HEK293 (cell line): ENCODE measurements at regions not wholly inside any gene's neighbourhood (a gene's known extent, or its start where the extent isn't known, plus 50 kb on each side); places are given as distances from the start of the nearest gene placed in this dataset.

Source experiments
- CTCF ChIA-PET: fragments of 350-600 bp; formaldehyde crosslinking; extraction: SDS; loops from one replicate; lab custom pipeline; 2021; ENCODE audit warnings: antibody characterized with exemption; lab: Yijun Ruan, JAX
- POLR2A ChIA-PET: fragments of 300-600 bp; formaldehyde crosslinking; extraction: SDS; loops from one replicate; lab custom pipeline; 2020; ENCODE audit warnings: antibody characterized with exemption, inconsistent platforms; lab: Yijun Ruan, JAX
- H3K27ac ChIP-seq: fragments of 200-500 bp; sonication (Bioruptor generic); 2 replicates; pipeline ENCODE4 v1.5.1; 2014; ENCODE audit warnings: low read depth, low read length, control low read depth, inconsistent platforms; ENCODE audit errors: extremely low read depth
- H3K36me3 ChIP-seq, 2 experiments: fragments of 200-500 bp in 1 of 2; sonication (Bioruptor generic) in 1 of 2; 1 replicate in 1 of 2; 2 replicates in 1 of 2; pipeline ENCODE4 v1.5.1; 2014 to 2017; ENCODE audit warnings: inconsistent platforms in 2 of 2, low read length in 2 of 2; ENCODE audit not compliant: control insufficient read depth in 2 of 2, insufficient read depth in 1 of 2
- H3K4me1 ChIP-seq: fragments of 200-500 bp; sonication (Bioruptor generic); 2 replicates; pipeline ENCODE4 v1.5.1; 2014; ENCODE audit warnings: mild to moderate bottlenecking, low read length, inconsistent platforms; ENCODE audit not compliant: control insufficient read depth, insufficient read depth
- H3K4me3 ChIP-seq: 2 replicates; pipeline ENCODE4 v1.5.1; 2011; ENCODE audit warnings: low read depth, mild to moderate bottlenecking, control low read depth, low read length, moderate library complexity
- H3K9me3 ChIP-seq: fragments of 200-500 bp; sonication (Bioruptor generic); 2 replicates; pipeline ENCODE4 v1.5.1; 2014; ENCODE audit warnings: low read depth, low read length, inconsistent platforms; ENCODE audit not compliant: control insufficient read depth, insufficient read depth
- BCL11B ChIP-seq: fragments of 450-650 bp; formaldehyde crosslinking; IDR thresholded peaks from 2 replicates; pipeline ENCODE4 v1.5.1; 2016; ENCODE audit warnings: low read depth, missing biosample characterization, missing genetic modification characterization
- EGR2 ChIP-seq: fragments of 450-650 bp; formaldehyde crosslinking; IDR thresholded peaks from 2 replicates; pipeline ENCODE4 v1.5.1; 2016; ENCODE audit warnings: low read depth, missing biosample characterization, missing genetic modification characterization
- KLF17 ChIP-seq: fragments of 450-650 bp; formaldehyde crosslinking; IDR thresholded peaks from 2 replicates; pipeline ENCODE4 v1.5.1; 2016; ENCODE audit warnings: missing biosample characterization, missing genetic modification characterization
- OSR2 ChIP-seq: fragments of 450-650 bp; formaldehyde crosslinking; IDR thresholded peaks from 2 replicates; pipeline ENCODE4 v1.5.1; 2016; ENCODE audit warnings: missing biosample characterization, missing genetic modification characterization
- PRDM1 ChIP-seq: fragments of 450-650 bp; formaldehyde crosslinking; IDR thresholded peaks from 2 replicates; pipeline ENCODE4; 2016; ENCODE audit warnings: missing biosample characterization, missing genetic modification characterization
- TRIM28 ChIP-seq: IDR thresholded peaks from 2 replicates; pipeline ENCODE4 v1.6.1; 2011; ENCODE audit warnings: low read length, control low read depth, borderline replicate concordance
- ZBTB10 ChIP-seq: fragments of 450-650 bp; formaldehyde crosslinking; IDR thresholded peaks from 2 replicates; pipeline ENCODE4 v1.5.1; 2016; ENCODE audit warnings: missing biosample characterization, missing genetic modification characterization
- ZBTB17 ChIP-seq: fragments of 450-650 bp; formaldehyde crosslinking; IDR thresholded peaks from 2 replicates; pipeline ENCODE4 v1.5.1; 2016; ENCODE audit warnings: missing biosample characterization, missing genetic modification characterization
- ZBTB26 ChIP-seq: fragments of 450-650 bp; formaldehyde crosslinking; optimal IDR thresholded peaks from 2 replicates; pipeline ENCODE3; 2016; ENCODE audit warnings: missing biosample characterization, mild to moderate bottlenecking, missing genetic modification characterization
- ZBTB7A ChIP-seq: fragments of 450-650 bp; formaldehyde crosslinking; IDR thresholded peaks from 2 replicates; pipeline ENCODE4 v1.5.1; 2016; ENCODE audit warnings: low read depth, missing biosample characterization, missing genetic modification characterization
- ZFHX2 ChIP-seq: fragments of 450-650 bp; formaldehyde crosslinking; conservative IDR thresholded peaks from 2 replicates; pipeline ENCODE4 v1.5.1; 2016; ENCODE audit warnings: missing biosample characterization, missing genetic modification characterization
- ZNF140 ChIP-seq: fragments of 450-650 bp; formaldehyde crosslinking; IDR thresholded peaks from 2 replicates; pipeline ENCODE4 v1.5.1; 2016; ENCODE audit warnings: missing biosample characterization, missing genetic modification characterization
- ZNF146 ChIP-seq: fragments of 450-650 bp; formaldehyde crosslinking; IDR thresholded peaks from 2 replicates; pipeline ENCODE4 v1.5.1; 2016; ENCODE audit warnings: missing biosample characterization, missing genetic modification characterization
- ZNF266 ChIP-seq: fragments of 450-650 bp; formaldehyde crosslinking; IDR thresholded peaks from 2 replicates; pipeline ENCODE4 v1.5.1; 2016; ENCODE audit warnings: missing biosample characterization, missing genetic modification characterization, low read depth
- ZNF274 ChIP-seq, 2 experiments: fragments of 200-500 bp in 1 of 2; fragments of 450-650 bp in 1 of 2; sonication (Bioruptor generic) in 1 of 2; formaldehyde crosslinking in 1 of 2; IDR thresholded peaks; 2 replicates each; pipeline versions ENCODE4 v1.5.1 to v1.6.1; 2014 to 2016; ENCODE audit warnings: borderline replicate concordance in 1 of 2, inconsistent platforms in 1 of 2, low read length in 1 of 2, missing biosample characterization in 1 of 2, missing genetic modification characterization in 1 of 2
- ZNF335 ChIP-seq: fragments of 450-650 bp; formaldehyde crosslinking; conservative IDR thresholded peaks from 2 replicates; pipeline ENCODE4 v1.5.1; 2016; ENCODE audit warnings: missing biosample characterization, missing genetic modification characterization
- ZNF426 ChIP-seq: fragments of 450-650 bp; formaldehyde crosslinking; IDR thresholded peaks from 2 replicates; pipeline ENCODE4 v1.5.1; 2017; ENCODE audit warnings: missing biosample characterization, missing genetic modification characterization, mild to moderate bottlenecking, inconsistent platforms, moderate library complexity
- ZNF585B ChIP-seq: fragments of 450-650 bp; formaldehyde crosslinking; IDR thresholded peaks from 2 replicates; pipeline ENCODE4 v1.5.1; 2016; ENCODE audit warnings: missing biosample characterization, missing genetic modification characterization
- ZNF596 ChIP-seq: fragments of 450-650 bp; IDR thresholded peaks from 2 replicates; pipeline ENCODE4 v1.5.0; 2018; ENCODE audit warnings: missing biosample characterization, mild to moderate bottlenecking, missing genetic modification characterization, moderate library complexity
- ZNF624 ChIP-seq: fragments of 450-650 bp; formaldehyde crosslinking; IDR thresholded peaks from 2 replicates; pipeline ENCODE4 v1.5.1; 2017; ENCODE audit warnings: missing biosample characterization, missing genetic modification characterization
- ZNF768 ChIP-seq: fragments of 450-650 bp; formaldehyde crosslinking; IDR thresholded peaks from 2 replicates; pipeline ENCODE4 v1.5.1; 2018; ENCODE audit warnings: missing biosample characterization, mild to moderate bottlenecking, missing genetic modification characterization
- ZNF777 ChIP-seq: fragments of 450-650 bp; formaldehyde crosslinking; IDR thresholded peaks from 2 replicates; pipeline ENCODE4 v1.5.1; 2017; ENCODE audit warnings: missing biosample characterization, missing genetic modification characterization, borderline replicate concordance
- TF ChIP-seq, protein P1 (sequence below): fragments of 450-650 bp; formaldehyde crosslinking; IDR thresholded peaks from 2 replicates; pipeline ENCODE4 v1.5.1; 2016; ENCODE audit warnings: missing biosample characterization, missing genetic modification characterization
- TF ChIP-seq, protein P2 (sequence below): fragments of 450-650 bp; formaldehyde crosslinking; IDR thresholded peaks from 2 replicates; pipeline ENCODE4 v1.5.1; 2016; ENCODE audit warnings: missing biosample characterization, missing genetic modification characterization
- TF ChIP-seq, protein P3 (sequence below): fragments of 450-650 bp; formaldehyde crosslinking; IDR thresholded peaks from 2 replicates; pipeline ENCODE4 v1.5.1; 2016; ENCODE audit warnings: missing biosample characterization, missing genetic modification characterization

GRCh38 chr4:35739308-35739707 lies 505.0 kb downstream of the ARAP2 start (continued):
- TF ChIP-seq, protein P1, sequence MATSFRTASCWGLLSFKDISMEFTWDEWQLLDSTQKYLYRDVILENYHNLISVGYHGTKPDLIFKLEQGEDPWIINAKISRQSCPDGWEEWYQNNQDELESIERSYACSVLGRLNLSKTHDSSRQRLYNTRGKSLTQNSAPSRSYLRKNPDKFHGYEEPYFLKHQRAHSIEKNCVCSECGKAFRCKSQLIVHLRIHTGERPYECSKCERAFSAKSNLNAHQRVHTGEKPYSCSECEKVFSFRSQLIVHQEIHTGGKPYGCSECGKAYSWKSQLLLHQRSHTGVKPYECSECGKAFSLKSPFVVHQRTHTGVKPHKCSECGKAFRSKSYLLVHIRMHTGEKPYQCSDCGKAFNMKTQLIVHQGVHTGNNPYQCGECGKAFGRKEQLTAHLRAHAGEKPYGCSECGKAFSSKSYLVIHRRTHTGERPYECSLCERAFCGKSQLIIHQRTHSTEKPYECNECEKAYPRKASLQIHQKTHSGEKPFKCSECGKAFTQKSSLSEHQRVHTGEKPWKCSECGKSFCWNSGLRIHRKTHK (tag by site-specific recombination) = no peak
- TF ChIP-seq, protein P2, sequence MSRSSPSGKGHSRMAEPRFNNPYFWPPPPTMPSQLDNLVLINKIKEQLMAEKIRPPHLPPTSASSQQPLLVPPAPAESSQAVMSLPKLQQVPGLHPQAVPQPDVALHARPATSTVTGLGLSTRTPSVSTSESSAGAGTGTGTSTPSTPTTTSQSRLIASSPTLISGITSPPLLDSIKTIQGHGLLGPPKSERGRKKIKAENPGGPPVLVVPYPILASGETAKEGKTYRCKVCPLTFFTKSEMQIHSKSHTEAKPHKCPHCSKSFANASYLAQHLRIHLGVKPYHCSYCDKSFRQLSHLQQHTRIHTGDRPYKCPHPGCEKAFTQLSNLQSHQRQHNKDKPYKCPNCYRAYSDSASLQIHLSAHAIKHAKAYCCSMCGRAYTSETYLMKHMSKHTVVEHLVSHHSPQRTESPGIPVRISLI (tag by site-specific recombination) = no peak
- TF ChIP-seq TRIM28 (no peak), ZNF777 (tag by site-specific recombination) (no peak), ZBTB10 (tag by site-specific recombination) (no peak), ZNF335 (tag by site-specific recombination) (no peak), ZNF585B (tag by site-specific recombination) (no peak), KLF17 (tag by site-specific recombination) (no peak), ZNF768 (no peak)
- TF ChIP-seq, all 188 proteins: peak for 0

DNA sequence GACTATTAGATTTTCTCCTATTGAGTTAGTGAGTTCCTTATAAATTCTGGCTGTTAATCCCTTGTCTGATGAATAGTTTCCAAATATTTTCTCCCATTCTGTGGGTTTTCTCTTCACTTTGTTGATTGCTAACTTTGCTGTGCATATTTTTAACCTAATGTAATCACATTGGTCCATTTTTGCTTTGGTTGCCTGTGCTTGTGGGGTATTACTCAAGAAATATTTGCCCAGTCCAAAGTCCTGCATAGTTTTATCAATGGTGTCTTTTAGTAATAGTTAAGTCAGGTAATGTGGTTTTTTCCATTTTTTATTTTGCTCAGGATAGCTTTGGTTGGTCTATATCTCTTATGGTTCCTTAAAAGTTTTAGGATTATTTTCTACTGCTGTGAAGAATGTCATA lies 490.3 kb downstream of the ARAP2 start:
- H3K9me3 ChIP-seq = no peaks in the 10 kb centered on the region
- H3K4me3 ChIP-seq = no peak overlapping the region
- CTCF ChIA-PET = interaction anchor here (0.8 kb wide), 1 partner anchor 11 kb away, joined by 3 read pairs; no protein-coding TSS in a partner anchor
- POLR2A ChIA-PET = no interaction called here
- no peak for TF ChIP-seq ZNF426
- TF ChIP-seq OSR2 (tag by site-specific recombination) = no peak
- no peak for TF ChIP-seq BCL11B (tag by site-specific recombination)
- no peak for TF ChIP-seq ZNF146 (tag by site-specific recombination)
- no peak for TF ChIP-seq EGR2 (tag by site-specific recombination)
- no peak for TF ChIP-seq PRDM1 (tag by site-specific recombination)
- no peak for TF ChIP-seq ZBTB17 (tag by site-specific recombination)
- TF ChIP-seq ZNF140 (tag by site-specific recombination) = no peak
- no peak for TF ChIP-seq ZNF624 (tag by site-specific recombination)
- no peak for TF ChIP-seq ZBTB7A (tag by site-specific recombination)
- no peak for TF ChIP-seq ZNF596 (tag by site-specific recombination)
- no peak for TF ChIP-seq ZNF266 (tag by site-specific recombination)
- no peak for TF ChIP-seq ZFHX2 (tag by site-specific recombination)
- TF ChIP-seq, protein P3, sequence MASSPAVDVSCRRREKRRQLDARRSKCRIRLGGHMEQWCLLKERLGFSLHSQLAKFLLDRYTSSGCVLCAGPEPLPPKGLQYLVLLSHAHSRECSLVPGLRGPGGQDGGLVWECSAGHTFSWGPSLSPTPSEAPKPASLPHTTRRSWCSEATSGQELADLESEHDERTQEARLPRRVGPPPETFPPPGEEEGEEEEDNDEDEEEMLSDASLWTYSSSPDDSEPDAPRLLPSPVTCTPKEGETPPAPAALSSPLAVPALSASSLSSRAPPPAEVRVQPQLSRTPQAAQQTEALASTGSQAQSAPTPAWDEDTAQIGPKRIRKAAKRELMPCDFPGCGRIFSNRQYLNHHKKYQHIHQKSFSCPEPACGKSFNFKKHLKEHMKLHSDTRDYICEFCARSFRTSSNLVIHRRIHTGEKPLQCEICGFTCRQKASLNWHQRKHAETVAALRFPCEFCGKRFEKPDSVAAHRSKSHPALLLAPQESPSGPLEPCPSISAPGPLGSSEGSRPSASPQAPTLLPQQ = no peak
- TF ChIP-seq ZNF274 (IDR thresholded peaks at IDR 0.05; ENCODE audit: low read length) = no peak
- no peak for TF ChIP-seq ZNF274 (tag by site-specific recombination; IDR thresholded peaks at IDR 0.05; ENCODE audit: borderline replicate concordance)
- no peak for TF ChIP-seq ZBTB26 (tag by site-specific recombination)
- no peaks in the 10 kb centered on the region for H3K4me1 ChIP-seq
- H3K36me3 ChIP-seq = no peaks in the 10 kb centered on the region
- no peak overlapping the region for H3K27ac ChIP-seq
